ENCODE measurements at regions not wholly inside any gene's neighbourhood (a gene's known extent, or its start where the extent isn't known, plus 50 kb on each side); places are given as distances from the start of the nearest gene placed in this dataset.

GRCh38 chr15:46753946-46754345 is 963.4 kb upstream of the SEMA6D start:
- DNase-seq, result no peak

DNA sequence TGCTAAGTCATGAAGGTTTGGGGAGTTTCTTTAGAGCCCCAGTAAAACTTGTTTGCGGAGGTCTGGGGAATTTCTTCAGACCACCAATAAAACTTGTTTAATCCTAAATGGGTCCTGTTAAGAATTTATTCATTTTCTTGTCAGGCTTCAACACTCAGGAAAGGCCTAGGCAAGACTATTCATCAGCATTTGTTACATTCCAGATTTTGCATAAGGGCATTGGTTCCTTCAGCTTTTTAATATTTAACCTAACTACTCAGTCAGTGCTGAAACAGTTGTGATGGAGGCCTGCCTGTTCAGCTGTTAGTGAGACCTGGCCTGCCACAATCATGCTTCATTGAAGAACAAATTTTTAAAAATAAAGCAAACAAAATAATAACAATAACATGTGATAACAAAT is 954.2 kb upstream of the SEMA6D start:
- no peak for DNase-seq

DNA sequence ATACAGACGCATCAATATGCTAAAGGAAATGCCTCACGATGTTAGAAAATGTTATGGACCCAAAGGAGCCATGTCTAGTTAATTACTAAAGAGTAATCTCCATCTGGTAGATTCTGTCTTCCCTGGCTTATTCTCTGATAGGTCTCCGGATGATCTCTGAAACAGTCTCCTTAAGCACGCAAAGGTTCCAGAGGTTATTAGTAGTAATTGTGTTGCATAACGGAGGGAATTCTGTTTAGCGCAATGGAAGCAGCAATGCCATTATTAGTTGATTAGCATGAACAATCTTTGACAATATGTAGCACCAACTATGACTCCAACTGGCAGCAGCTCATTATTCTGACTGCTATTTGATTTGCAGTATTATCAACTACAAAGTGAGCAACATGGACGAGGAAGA is 952.5 kb upstream of the SEMA6D start:
- DNase-seq, result no peak

- no peak for DNase-seq
Observed at GRCh38 chr15:46766021-46766420, 951.3 kb upstream of the SEMA6D start.

GRCh38 chr15:46768287-46768686 is 949.0 kb upstream of the SEMA6D start:
- peak; percentile 4 for DNase-seq

DNA sequence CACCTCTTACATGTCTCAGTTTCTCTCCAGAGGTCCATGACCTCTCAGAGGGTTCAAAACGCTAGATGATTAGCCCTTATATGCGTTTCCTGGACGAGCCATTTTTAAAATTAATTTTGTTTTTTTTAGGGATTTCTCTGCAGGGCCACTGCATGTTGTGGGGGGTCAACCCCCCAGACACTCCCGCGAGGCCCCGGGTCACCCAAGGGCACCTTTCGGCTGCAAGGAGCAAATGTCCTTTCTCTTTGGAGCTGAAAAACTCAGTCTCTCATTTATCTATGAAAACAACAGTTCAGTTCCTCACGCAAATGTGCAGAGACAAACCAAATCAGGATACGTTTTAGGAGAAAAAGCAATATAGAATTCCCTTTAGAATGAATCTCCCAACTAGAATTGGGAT is 944.3 kb upstream of the SEMA6D start:
- no peak for DNase-seq

DNA sequence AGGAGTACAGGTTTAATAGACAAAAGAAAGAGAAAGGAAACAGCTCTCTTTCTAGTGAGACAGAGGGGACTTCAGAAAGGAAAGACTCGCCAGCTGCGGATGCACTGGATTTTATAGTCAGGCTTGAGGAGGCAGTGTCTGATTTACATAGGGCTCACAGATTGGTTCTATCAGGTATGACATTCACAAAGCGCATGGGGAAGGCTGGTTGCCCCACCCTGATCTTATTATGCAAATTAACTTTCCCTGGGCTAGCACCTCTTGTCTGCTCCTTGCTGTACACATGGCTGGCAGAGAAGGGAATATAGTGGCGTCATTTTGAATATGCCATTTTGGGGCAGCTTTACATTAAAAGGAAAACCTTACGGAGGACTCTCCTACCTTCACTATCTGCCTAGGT is 938.4 kb upstream of the SEMA6D start:
- peak; percentile 44 for DNase-seq

DNA sequence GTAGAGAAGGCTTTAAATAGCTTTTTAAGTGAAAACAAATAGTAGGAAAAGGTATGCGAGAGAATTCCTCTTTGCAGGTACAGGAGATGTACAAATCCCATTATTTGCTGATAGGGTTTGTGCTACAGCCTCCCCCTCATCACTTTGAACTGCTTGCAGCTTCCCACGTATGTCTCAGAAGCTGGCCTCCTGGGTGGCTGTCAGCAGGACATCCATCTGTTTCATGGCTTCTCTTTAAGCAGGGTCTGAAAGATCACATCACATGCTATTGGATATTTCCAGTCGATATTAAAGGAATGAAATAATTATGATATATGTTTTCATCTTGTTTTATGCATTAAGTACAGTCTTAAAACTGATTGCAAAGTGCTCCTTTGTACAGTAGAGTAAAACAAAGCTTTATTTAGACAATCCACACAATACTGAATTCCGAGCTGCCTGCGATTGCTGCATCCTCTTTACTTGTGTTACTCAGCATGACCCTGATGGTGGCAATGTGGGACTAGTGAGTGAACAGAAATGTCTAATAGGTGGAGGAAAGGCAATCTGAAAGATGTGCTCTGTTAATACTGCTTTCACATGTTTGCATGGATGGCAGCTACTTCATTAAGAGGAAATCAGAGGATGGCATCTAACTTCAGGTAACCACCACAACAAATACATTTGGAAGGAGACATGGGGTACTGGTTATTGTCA is 930.6 kb upstream of the SEMA6D start:
- no peak for DNase-seq

- DNase-seq, result no peak
Observed at GRCh38 chr15:46795685-46796084, 921.6 kb upstream of the SEMA6D start.

DNA sequence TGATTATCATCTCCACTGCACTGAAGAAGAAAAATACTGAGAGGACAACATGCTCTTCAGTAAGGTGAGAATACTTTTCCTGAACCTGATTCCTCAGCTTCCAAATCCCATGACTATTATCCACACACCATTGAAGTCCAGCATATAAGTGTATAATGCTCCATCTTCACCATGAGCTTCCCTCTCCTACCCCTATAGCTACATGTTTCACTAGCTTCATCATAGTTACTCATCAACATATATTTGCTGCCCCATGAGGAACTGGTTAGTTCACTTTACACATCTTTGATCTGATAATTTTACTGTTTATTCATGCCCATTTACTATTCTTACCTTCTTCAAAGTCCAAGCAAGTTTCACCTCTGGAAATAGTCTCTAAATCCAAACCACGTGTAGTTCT is 908.5 kb upstream of the SEMA6D start:
- no peak for DNase-seq

GRCh38 chr15:46815240-46815639 is 902.1 kb upstream of the SEMA6D start:
- no peak for DNase-seq

DNA sequence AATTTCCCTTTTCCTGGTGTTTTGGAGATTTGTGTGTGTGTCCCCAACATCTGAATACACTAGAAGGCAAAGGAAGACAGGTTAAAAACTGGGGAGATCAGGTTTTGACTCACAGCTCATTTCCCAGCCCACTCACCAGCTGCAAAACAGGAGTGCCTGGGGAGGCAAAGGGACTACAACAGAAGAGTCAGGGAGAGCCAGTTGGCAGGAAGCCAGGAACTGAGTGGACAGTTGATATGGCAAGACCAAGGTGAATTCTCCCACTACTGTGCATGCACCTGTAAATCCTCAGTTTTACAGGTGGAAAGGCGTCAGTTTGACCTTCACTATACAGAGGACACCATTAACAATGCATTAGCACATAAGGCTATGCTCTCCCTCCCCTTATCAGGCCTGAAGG is 901.5 kb upstream of the SEMA6D start:
- no peak for DNase-seq

DNA sequence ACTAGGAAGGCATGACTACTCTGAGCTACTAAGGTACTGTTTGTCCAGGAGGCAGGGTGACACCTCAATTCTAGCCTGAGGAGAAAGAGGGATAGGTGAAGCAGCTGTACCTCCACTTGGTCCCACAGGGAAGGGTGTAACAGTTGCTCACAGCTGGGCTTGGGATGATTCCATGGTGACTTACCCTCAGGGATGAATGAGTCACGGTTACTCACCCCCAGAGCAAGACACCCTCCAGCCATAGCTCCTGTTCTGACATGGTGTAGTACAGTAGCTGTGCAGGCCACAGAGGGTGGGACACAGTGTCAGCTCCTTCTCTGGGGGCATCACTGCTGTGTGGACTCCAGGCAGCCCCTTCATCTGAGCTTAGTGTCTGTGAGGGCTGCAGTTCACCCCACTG is 868.6 kb upstream of the SEMA6D start:
- no peak for DNase-seq

GRCh38 chr15:46853600-46853999 is 863.7 kb upstream of the SEMA6D start:
- no peak for DNase-seq

DNA sequence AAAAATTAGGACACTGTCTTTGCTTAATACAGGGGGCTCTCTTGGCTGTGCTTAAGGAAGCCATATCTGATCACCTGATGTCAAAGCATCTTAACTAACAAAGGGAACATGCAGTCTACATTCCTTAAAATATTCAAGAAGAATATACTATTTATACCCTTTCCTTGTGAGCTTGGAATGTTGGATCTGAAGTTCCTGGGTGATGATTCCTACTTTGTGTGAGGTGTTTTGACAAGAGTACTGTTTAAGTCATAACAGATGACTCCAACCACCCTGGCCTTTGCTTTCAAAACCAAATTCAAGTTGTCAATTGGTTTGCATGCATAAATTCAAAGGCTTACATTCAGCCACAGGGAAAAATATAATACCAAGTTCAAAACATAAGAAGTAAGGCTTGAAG is 862.7 kb upstream of the SEMA6D start:
- DNase-seq, result no peak

GRCh38 chr15:46855388-46855787 is 861.9 kb upstream of the SEMA6D start:
- DNase-seq, result peak; percentile 31

DNA sequence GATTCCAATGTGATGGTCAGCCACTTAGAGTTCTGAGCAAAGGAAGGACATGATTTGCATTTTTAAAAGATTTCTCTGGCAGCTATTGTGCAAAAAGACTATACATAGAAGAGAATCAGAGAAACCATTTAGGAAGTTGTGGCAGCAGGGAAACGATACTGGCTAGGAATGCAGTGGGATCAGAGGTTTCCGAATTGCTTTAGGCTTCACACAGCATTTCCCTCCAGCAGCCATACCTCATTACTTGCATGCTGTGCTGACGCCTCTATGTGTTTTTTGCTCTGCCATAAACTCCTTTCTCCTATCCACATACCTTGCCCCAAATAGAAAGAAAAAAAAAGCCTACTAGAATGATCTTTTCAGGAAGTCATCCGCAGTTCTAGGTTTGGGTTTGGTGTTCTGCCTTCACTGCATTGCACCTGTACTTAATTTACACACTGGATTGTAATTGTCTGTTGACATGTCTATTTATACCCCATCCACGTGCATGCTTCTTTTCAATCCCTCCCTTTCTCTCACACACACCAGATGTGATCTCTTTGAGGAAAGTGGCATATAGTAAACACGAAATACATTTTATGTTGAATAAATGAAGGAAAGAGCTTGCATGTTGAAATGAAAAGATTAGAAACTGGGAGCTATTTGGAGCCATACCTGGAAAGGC is 860.3 kb upstream of the SEMA6D start:
- DNase-seq, result no peak

GRCh38 chr15:46858150-46858549 is 859.2 kb upstream of the SEMA6D start:
- no peak for DNase-seq

GRCh38 chr15:46861796-46862195 is 855.5 kb upstream of the SEMA6D start:
- no peak for DNase-seq

DNA sequence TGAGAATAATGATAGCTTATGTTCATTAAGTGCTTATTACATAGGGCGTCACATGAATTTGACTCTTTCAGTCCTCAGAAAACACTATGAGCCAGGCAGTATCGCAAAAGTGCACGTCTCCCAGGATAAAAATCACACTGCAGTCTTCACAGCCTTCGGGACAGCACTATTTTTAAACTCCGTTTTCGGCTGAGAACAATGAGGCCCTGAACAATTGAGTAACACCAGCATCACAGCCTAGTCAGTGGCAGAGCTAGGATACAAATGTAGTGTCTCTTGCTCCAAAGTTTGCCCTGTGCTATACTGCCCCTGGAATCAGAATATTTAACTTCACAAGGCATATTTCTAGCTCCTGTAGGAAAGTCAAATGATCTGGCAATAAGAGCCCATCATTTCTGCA is 852.1 kb upstream of the SEMA6D start:
- no peak for DNase-seq

DNA sequence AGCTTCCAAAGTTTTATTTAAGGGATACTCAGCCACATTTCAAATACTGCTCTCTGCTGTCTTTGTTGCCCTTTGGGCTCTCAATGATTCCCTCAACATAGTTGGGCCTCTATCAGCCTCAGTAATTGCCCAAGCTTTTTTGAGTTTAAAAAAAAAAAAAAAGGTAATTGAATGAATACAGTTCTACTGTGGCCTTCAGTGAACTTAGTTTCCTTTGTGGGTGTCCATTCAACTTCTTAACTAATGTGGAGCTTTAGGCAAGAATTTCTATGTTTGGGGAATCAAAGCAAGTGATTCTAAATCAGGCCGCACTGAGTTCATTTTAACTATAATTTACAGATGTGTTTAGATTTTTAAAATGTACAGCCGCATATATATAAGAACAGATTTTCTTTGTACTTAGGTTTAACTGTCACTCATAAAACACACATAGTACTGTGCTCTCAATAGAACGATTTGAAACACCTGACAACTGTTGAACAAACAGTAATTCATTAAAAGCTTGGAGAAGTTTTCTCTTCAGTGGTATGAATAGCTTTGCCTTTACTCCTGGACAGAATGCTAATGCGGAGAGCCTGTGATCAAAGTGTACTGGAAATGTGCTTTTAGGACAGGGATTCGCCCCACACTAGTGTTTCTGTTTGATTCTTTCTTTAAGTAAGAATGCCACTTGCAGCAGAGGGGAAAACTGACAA is 844.9 kb upstream of the SEMA6D start:
- no peak for DNase-seq

DNA sequence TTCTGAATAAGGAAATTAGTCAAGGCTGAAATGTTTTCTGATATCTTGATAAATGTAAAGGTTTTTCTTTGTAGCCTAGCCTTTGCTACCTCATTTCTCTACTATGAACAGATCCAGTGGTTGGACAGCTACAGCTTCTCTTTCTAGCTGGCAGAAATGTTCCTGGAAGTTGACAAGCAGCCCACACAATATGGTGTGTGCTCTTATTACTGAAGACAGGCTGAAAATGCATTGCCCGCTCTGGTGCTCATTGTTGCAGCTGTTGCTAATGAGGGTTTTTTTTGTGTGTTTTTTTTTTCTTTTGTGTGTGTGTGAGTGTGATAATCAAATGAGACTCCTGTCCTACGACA is 844.3 kb upstream of the SEMA6D start:
- DNase-seq, result no peak

DNA sequence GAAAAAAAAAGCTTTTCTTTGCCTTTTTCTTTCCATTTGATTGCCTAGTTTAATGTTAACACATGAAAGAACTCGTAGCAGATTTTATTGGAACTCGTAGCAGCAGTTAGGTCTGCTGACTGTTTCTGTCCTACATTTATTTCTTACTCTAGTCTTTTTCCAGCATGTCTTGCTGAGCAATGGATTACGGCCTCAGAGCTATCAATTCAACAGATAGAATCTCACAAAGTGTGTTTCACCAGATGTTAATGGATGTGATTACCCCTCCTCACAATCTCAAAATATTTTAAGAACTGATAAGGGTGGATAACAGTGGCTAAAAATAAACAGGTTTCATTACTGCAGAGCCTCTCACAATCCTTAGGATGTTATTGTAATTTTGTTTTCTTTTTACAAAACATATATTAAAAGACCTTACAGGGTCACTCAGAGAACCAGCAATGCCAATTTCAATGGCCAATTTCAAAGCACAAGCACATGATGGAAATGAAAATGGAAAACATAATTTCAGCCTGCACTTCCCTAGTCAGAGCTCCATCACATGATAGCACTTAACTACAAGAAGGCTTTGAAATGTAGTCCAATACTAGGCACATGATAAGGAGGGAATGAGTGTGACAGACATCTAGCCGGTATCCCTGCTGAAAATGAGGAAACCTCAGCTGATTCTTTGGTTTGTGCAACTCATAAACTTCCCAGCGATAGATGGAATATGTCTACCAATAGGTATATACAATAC is 838.1 kb upstream of the SEMA6D start:
- peak; percentile 11 for DNase-seq

DNA sequence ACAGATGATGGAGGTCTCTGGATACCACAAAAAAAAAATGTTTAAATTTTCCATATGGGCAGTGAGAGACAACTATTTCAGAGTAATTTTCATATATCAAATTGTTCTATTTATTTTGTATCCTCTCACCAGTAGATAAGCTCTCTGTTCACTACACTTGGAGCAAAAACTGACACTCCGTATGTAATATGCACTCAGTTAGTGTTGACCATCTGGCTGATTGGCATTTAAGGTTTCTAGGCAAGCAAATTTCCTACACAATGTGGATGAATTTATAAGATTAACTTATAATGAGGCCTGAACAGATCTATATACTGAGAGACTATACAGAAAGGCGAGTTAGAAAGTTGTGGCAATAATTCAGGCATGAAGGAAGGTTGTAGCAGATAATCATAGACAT is 836.5 kb upstream of the SEMA6D start:
- DNase-seq, result no peak
